Coronary artery (tissue), 2 donors: ENCODE measurements at regions not wholly inside any gene's neighbourhood (a gene's known extent, or its start where the extent isn't known, plus 50 kb on each side); places are given as distances from the start of the nearest gene placed in this dataset.
A peak's percentile ranks its signal among the peaks of the same experiment; 100 is the strongest.

Source experiments
- DNase-seq: peaks from one replicate; pipeline ENCODE4 v3.0.0-alpha.2; 2017; ENCODE audit warnings: low spot score
- H3K27ac ChIP-seq, 2 donors: fragments of 200-600 bp; sonication (generic); one replicate each; pipeline ENCODE4 v1.5.1; 2016 to 2019
- H3K4me3 ChIP-seq: fragments of 200-600 bp; sonication (generic); 2 replicates; pipeline ENCODE4 v1.5.1; 2016; ENCODE audit warnings: mild to moderate bottlenecking, moderate library complexity
- TF ChIP-seq, protein P1 (sequence below): fragments of 200-600 bp; sonication (generic); IDR thresholded peaks from one replicate; pipeline ENCODE4 v1.5.1; 2019; ENCODE audit warnings: antibody characterized with exemption

DNA sequence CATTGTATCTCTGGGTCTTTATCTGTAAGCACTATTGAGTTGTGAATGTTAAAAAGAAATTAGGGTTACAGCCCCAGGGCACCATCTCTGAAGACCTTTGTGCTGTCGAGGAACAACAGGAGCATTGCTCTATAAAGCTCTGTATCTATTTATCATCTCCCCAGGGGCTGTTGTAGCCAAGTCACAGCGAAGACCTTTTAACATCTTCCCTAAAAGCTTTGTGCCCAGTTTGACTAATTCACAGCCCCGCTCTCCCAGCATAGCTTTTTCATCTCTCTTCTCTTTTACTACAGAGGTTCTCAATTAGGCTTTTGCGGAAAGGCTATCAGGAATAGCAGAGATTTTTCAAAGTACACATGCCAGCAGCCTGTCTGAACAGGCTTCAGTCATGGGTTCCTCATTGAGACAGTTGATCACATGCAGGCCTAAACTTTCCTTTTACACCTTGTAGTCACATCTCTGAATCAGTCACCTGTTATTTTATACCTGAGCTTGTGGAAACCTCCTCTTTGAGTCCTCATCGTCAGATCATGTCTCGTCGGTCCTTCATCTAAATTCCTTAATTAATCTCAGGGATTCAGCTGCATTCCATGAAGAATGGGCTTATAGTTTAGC is 140.5 kb downstream of the NPR3 start:
- TF ChIP-seq, protein P1, sequence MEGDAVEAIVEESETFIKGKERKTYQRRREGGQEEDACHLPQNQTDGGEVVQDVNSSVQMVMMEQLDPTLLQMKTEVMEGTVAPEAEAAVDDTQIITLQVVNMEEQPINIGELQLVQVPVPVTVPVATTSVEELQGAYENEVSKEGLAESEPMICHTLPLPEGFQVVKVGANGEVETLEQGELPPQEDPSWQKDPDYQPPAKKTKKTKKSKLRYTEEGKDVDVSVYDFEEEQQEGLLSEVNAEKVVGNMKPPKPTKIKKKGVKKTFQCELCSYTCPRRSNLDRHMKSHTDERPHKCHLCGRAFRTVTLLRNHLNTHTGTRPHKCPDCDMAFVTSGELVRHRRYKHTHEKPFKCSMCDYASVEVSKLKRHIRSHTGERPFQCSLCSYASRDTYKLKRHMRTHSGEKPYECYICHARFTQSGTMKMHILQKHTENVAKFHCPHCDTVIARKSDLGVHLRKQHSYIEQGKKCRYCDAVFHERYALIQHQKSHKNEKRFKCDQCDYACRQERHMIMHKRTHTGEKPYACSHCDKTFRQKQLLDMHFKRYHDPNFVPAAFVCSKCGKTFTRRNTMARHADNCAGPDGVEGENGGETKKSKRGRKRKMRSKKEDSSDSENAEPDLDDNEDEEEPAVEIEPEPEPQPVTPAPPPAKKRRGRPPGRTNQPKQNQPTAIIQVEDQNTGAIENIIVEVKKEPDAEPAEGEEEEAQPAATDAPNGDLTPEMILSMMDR: no peak
- Histone ChIP-seq H3K4me3 (no peak overlapping the region), H3K27ac (no peak overlapping the region)
- no peak for DNase-seq

DNA sequence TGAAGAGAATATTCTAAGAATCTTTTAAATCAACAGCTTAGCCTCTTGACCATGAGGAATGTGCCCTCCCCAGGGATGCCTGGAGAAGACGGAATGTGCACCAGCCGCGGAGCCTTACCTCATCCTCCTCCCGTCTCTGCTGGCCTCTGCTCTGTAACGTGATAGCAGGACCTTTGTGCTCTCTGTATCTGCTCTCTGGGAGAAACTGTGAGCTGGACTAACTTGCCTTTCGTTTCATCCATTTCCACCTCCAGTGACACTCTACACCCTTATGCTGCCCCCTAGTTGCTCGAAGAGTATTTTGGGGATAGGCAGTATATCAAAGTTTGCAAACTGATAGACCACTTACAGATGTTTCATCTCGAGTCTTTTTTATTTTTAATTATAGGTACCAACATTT is 141.4 kb downstream of the NPR3 start:
- TF ChIP-seq, protein P1: peak; percentile 38
- Histone ChIP-seq H3K27ac (peak overlapping the region in 1 of 2 donors; percentile 60), H3K4me3 (no peak overlapping the region)
- no peak for DNase-seq

DNA sequence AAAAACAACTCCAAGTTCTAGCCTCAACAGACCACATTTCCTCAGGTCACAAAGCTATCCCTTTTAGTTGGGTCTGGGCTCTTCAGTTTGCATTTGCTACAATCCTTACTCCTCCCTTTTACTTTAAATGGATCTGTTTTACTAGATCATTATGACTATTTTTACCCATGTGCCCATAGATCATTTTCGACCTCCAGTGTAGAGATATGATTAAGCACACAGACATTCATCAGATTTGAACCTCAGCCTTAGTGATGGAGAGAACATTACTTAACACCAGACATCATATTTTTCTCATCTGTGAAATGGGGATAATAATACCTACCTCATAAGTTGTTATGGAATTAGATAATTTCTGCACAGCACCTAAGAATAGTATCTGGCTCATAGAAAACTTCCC is 141.9 kb downstream of the NPR3 start:
- TF ChIP-seq, protein P1: no peak
- Histone ChIP-seq H3K4me3 (no peak overlapping the region), H3K27ac (peak overlapping the region in 1 of 2 donors; percentile 38)
- no peak for DNase-seq

DNA sequence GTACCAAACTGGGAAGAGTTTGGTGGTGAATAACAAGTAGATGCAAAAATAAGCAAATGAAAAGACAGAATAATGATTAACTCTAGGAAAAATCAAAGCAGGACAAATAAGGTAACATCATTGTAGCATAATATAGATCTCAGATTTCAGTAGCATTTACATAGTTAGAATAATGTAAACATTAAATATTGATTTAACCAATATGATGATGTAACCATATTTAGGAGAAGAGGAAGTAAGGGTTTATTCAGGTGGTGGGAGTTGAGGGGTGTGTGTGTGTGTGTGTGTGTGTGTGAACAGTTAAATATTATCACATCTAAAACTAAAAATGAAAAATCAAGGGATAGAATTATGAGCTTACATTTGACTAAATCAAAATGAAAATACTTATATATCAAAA is 143.4 kb downstream of the NPR3 start:
- Histone ChIP-seq H3K4me3 (no peak overlapping the region), H3K27ac (no peak overlapping the region)
- no peak for DNase-seq
- TF ChIP-seq, protein P1: no peak

DNA sequence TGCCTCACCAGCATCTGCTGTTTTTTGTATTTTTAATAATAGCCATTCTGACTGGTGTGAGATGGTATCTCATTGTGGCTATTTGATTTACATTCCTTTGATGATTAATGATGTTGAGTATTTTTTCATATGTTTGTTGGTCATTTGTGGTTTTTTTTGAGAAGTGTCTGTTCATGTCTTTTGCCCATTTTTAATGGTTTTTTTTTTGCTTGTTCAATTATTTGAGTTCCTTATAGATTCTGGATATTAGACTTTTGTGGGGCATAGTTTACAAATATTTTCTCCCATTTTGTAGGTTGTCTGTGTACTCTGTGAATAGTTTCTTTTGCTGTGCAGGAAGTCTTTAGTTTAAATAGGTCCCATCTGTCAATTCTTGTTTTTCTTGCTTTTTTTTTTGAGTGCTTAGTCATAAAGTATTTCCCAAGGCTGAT is 148.1 kb downstream of the NPR3 start:
- TF ChIP-seq, protein P1: no peak
- H3K4me3 ChIP-seq: no peak overlapping the region
- DNase-seq: no peak
- no peak overlapping the region for H3K27ac ChIP-seq

DNA sequence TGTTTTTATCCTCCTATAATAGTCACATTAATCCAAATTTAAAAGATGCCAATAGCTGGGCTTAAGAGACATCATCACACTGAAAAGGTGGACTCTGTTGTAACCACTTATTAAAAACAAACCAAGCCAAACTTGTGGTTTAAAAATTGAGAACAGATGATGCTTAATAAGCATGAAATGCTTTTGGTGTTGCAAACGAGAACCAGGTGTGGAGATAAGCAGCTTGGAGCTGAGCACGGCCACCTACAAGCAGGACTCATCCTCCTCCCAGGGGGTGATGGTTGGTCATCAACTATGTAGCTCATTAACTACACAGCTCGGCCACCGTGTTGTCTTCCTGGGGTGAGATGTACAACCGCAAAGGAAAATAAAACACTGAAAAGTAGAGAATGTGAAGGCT is 154.4 kb downstream of the NPR3 start:
- H3K4me3 ChIP-seq: no peak overlapping the region
- DNase-seq: no peak

DNA sequence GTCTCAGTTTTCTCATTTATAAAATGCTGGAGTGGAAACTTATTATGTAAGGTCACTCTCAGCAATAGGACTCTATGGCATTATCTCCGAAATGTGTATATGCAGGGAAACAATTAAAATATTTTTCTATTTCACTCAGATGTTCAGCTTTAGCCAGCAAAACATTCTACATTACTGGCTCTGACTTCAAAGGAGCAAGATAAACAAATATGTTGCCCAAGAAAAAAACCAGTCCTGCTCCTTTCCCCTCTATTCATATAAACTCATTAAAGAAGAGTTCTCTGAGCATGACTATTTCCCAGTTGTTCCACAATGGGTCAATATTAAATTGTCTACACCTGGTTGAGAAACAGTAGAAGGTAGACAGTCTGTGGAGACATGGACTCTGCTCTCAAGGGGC is 155.0 kb downstream of the NPR3 start:
- no peak for DNase-seq
- TF ChIP-seq, protein P1: no peak
- Histone ChIP-seq H3K27ac (no peak overlapping the region), H3K4me3 (no peak overlapping the region)

More for the DNA sequence above, 154.4 kb downstream of the NPR3 start:
- H3K27ac ChIP-seq: no peak overlapping the region
- TF ChIP-seq, protein P1: no peak
